C4-2B (cell line): ENCODE measurements at regions not wholly inside any gene's neighbourhood (a gene's known extent, or its start where the extent isn't known, plus 50 kb on each side); places are given as distances from the start of the nearest gene placed in this dataset.

Experiments
- ZFX ChIP-seq: fragments of 450-650 bp; IDR thresholded peaks from 2 replicates; pipeline ENCODE4 v1.6.1; 2017
- TF ChIP-seq, protein P1 (sequence below): fragments of 450-650 bp; conservative IDR thresholded peaks from 2 replicates; pipeline ENCODE4 v1.5.1; 2017; ENCODE audit warnings: mild to moderate bottlenecking

GRCh38 chr6:37558646-37559045 is 59.0 kb upstream of the CCDC167 start:
- TF ChIP-seq, protein P1, sequence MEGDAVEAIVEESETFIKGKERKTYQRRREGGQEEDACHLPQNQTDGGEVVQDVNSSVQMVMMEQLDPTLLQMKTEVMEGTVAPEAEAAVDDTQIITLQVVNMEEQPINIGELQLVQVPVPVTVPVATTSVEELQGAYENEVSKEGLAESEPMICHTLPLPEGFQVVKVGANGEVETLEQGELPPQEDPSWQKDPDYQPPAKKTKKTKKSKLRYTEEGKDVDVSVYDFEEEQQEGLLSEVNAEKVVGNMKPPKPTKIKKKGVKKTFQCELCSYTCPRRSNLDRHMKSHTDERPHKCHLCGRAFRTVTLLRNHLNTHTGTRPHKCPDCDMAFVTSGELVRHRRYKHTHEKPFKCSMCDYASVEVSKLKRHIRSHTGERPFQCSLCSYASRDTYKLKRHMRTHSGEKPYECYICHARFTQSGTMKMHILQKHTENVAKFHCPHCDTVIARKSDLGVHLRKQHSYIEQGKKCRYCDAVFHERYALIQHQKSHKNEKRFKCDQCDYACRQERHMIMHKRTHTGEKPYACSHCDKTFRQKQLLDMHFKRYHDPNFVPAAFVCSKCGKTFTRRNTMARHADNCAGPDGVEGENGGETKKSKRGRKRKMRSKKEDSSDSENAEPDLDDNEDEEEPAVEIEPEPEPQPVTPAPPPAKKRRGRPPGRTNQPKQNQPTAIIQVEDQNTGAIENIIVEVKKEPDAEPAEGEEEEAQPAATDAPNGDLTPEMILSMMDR = no peak
- TF ChIP-seq ZFX = no peak
